ENCODE measurements at regions not wholly inside any gene's neighbourhood (a gene's known extent, or its start where the extent isn't known, plus 50 kb on each side); places are given as distances from the start of the nearest gene placed in this dataset.

DNA sequence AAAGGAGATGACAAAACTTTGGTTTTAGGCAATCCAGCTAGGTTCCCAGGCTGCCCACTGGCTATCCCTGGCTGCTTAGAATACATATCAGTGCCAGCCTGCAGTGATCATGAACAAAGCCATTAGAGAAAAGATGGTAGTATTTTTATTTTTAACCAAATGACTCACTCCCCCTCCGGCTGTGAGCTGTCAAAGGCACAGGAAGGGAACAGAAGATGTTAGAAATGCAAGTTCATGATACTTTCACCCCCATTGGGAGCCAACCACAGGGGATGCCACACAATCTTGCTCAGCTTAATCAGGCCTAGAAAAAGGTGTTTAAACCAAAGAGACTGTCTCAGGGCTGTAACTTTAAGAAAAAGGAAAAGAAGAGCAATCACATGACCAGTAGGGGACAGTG, 70.3 kb upstream of the ASTN2 start:
- DNase-seq (ENCODE audit: low spot score in 2 of 2) = no peak
- Histone ChIP-seq H3K27me3 (no peaks in the 10 kb centered on the region), H3K4me3 (no peak overlapping the region), H3K27ac (no peak overlapping the region), H3K9me3 (no peaks in the 10 kb centered on the region), H3K36me3 (no peaks in the 10 kb centered on the region), H3K4me1 (no peaks in the 10 kb centered on the region)
- intact Hi-C loops (cut with DNase I) = no loop called here
- TF ChIP-seq, protein P1, sequence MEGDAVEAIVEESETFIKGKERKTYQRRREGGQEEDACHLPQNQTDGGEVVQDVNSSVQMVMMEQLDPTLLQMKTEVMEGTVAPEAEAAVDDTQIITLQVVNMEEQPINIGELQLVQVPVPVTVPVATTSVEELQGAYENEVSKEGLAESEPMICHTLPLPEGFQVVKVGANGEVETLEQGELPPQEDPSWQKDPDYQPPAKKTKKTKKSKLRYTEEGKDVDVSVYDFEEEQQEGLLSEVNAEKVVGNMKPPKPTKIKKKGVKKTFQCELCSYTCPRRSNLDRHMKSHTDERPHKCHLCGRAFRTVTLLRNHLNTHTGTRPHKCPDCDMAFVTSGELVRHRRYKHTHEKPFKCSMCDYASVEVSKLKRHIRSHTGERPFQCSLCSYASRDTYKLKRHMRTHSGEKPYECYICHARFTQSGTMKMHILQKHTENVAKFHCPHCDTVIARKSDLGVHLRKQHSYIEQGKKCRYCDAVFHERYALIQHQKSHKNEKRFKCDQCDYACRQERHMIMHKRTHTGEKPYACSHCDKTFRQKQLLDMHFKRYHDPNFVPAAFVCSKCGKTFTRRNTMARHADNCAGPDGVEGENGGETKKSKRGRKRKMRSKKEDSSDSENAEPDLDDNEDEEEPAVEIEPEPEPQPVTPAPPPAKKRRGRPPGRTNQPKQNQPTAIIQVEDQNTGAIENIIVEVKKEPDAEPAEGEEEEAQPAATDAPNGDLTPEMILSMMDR (IDR thresholded peaks at IDR 0.05) = no peak

DNA sequence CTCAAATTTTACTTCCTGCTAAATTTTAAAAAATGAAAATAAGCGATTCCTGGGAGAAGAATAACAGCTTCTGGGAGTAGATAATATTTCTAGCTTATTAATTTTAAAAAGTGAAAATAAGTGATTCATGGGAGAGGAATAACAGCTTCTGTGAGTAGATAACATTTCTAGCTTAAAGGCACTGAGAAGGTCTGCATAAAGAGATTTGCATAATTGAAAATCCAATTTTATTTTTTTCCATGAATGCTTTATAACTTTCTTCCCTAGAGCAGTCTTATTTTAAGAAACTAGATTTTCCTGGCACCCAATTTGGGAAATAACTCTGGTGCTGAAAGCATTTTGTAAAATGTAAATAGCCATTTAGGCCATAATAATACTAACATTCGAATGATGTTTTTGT, 65.9 kb upstream of the ASTN2 start:
- intact Hi-C loops (cut with DNase I) = no loop called here
- H3K36me3 ChIP-seq = no peaks in the 10 kb centered on the region
- TF ChIP-seq, protein P1 (IDR thresholded peaks at IDR 0.05) = no peak
- no peaks in the 10 kb centered on the region for H3K9me3 ChIP-seq
- DNase-seq (ENCODE audit: low spot score in 2 of 2) = no peak
- H3K4me3 ChIP-seq = no peak overlapping the region
- no peaks in the 10 kb centered on the region for H3K27me3 ChIP-seq
- no peaks in the 10 kb centered on the region for H3K4me1 ChIP-seq
- no peak overlapping the region for H3K27ac ChIP-seq

DNA sequence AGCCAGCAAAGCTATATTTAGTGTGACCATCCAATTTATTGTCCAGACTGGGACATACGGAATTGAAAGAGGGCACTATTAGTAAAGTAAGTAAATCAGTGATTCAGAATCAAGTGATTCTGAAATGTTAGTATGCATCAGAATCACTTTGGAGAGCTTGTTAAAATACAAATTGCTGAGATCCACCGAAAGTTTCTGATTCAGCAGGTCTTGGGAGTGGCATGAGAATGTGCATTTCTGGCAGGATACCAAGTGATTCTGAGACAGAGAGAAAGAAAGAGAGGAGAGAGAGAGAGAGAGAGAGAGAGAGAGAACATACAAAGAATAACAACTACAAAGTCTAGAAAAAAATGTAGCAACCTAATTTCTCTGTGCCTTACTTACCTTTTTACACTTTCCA, 65.4 kb upstream of the ASTN2 start:
- Histone ChIP-seq H3K36me3 (no peaks in the 10 kb centered on the region), H3K27ac (no peak overlapping the region), H3K4me3 (no peak overlapping the region), H3K27me3 (no peaks in the 10 kb centered on the region), H3K4me1 (no peaks in the 10 kb centered on the region), H3K9me3 (no peaks in the 10 kb centered on the region)
- no peak for DNase-seq (ENCODE audit: low spot score in 2 of 2)
- intact Hi-C loops (cut with DNase I) = no loop called here
- TF ChIP-seq, protein P1 (IDR thresholded peaks at IDR 0.05) = no peak

DNA sequence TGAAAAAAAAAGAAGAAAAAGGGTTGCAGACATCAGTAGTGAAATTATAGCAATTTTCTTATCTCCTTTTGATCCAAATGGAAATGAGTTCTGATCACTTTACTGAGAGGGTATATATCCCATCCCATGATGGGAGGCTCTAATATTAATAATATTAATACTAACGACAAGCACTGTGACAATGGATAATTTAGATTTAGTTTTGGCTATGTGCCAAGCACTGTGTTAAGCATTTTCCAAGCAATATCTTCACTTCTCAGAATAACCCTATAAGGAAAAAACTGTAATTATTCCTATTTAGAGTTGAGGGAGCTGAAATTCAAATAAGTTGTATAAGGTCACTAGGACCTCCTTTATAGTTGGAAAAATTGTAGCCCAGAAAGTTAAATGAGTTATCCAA, 58.4 kb upstream of the ASTN2 start:
- TF ChIP-seq, protein P1 (IDR thresholded peaks at IDR 0.05) = no peak
- no peak for DNase-seq (ENCODE audit: low spot score in 2 of 2)
- H3K27me3 ChIP-seq = no peaks in the 10 kb centered on the region
- no peak overlapping the region for H3K27ac ChIP-seq
- H3K4me1 ChIP-seq = no peaks in the 10 kb centered on the region
- no peaks in the 10 kb centered on the region for H3K9me3 ChIP-seq
- H3K4me3 ChIP-seq = no peak overlapping the region
- no peaks in the 10 kb centered on the region for H3K36me3 ChIP-seq
- intact Hi-C loops (cut with DNase I) = no loop called here

DNA sequence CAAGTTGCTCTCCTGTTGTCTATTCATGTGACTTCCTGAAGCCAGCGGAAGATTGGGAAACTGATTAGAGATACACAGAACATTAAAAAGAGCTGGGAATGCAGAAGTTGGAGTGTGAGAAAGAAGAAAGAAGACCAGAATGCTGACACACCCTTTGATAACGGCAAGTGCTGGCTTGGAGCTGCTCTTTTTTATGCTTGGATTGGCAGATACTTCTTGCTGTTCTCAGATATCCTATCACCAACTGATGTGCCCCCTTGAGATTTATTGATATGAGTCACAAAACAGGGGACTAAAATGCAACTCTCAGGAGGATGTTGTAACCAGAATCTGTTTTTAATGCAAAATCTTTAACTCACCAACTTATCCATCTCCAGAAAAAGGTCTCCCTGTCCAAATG, 56.0 kb upstream of the ASTN2 start:
- TF ChIP-seq, protein P1 (IDR thresholded peaks at IDR 0.05) = no peak
- Histone ChIP-seq H3K4me1 (no peaks in the 10 kb centered on the region), H3K9me3 (no peaks in the 10 kb centered on the region), H3K27ac (no peak overlapping the region), H3K36me3 (no peaks in the 10 kb centered on the region), H3K4me3 (no peak overlapping the region), H3K27me3 (no peaks in the 10 kb centered on the region)
- intact Hi-C loops (cut with DNase I) = no loop called here
- DNase-seq (ENCODE audit: low spot score in 2 of 2) = no peak

DNA sequence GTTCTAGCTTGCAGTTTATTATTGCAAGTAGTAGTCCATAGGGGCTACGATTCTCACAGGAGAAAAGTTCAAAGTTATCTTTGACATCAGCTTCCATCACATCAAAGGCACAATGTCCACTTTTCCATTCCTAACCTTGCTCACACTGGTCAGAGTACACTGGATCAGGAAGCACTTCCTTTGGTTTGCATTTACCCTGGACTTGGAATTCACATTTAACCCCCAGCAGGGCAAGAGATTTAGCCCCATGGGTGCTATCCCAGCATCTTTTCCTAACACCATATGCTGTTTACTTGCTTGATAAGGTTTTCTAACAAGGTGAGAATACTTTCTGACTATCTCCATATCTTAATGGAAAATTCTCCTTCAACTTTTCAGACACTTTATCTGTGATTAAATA, 55.6 kb upstream of the ASTN2 start:
- Histone ChIP-seq H3K9me3 (no peaks in the 10 kb centered on the region), H3K36me3 (no peaks in the 10 kb centered on the region), H3K27me3 (no peaks in the 10 kb centered on the region), H3K4me1 (no peaks in the 10 kb centered on the region), H3K4me3 (no peak overlapping the region), H3K27ac (no peak overlapping the region)
- TF ChIP-seq, protein P1 (IDR thresholded peaks at IDR 0.05) = no peak
- DNase-seq (ENCODE audit: low spot score in 2 of 2) = no peak
- intact Hi-C loops (cut with DNase I) = no loop called here
